ENCODE measurements at regions not wholly inside any gene's neighbourhood (a gene's known extent, or its start where the extent isn't known, plus 50 kb on each side); places are given as distances from the start of the nearest gene placed in this dataset.

- TF ChIP-seq POLR2AphosphoS5 (IDR thresholded peaks at IDR 0.05; ENCODE audit: borderline replicate concordance, low read depth, low read length) (no peak), EZH2 (IDR thresholded peaks at IDR 0.05) (no peak)
These were observed 537.7 kb upstream of the NMUR2 start for GRCh38 chr5:152942633-152943336.

All from SK-N-MC (cell line).